ENCODE measurements at regions not wholly inside any gene's neighbourhood (a gene's known extent, or its start where the extent isn't known, plus 50 kb on each side); places are given as distances from the start of the nearest gene placed in this dataset.

DNA sequence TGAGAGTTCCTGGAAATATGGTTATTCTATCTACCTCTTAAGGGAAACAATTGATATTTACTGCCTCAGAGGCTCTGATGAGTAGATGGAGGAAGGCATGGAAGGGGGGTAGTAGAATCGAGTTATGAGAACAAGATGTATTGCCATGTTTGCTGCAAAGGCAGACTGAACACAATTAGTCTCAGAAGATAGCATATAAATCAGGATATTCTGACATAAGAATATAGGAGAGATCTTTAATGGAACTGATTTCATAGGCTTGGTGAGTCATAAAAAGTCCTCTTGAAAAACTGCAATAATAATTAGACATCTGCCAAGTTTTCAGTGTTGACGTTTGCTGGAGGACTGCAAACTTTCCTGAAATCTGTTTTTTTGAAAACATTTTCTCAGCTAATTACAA, 636.1 kb downstream of the TMTC2 start:
- Histone ChIP-seq H4K20me1 (replicated peaks in 1 of 2; ENCODE audit: control insufficient read depth in 1 of 2, insufficient read depth in 2 of 2, low read length in 2 of 2) (no peaks in the 10 kb centered on the region), H2BK12ac (ENCODE audit: low read depth, low read length) (no peak overlapping the region), H3K56ac (replicated peaks; ENCODE audit: insufficient read length, low read depth, low read length) (no peak overlapping the region), H3K27me3 (replicated peaks in 1 of 4; ENCODE audit: control insufficient read depth in 3 of 4, extremely low read depth in 1 of 4, insufficient read depth in 3 of 4, low read length in 3 of 4) (no peaks in the 10 kb centered on the region), H4K8ac (ENCODE audit: extremely low read depth, insufficient read depth, low read length) (no peak overlapping the region), H3K14ac (ENCODE audit: insufficient read length) (no peak overlapping the region), H2AK5ac (ENCODE audit: low read depth, low read length) (no peak overlapping the region), H2BK15ac (ENCODE audit: low read length) (no peak overlapping the region), H2BK20ac (ENCODE audit: low read length) (no peak overlapping the region), H3K36me3 (ENCODE audit: control insufficient read depth in 2 of 4, insufficient read depth in 4 of 4, low read length in 3 of 4) (no peaks in the 10 kb centered on the region), H3K18ac (ENCODE audit: extremely low read depth, low read length) (no peak overlapping the region), H4K91ac (replicated peaks; ENCODE audit: insufficient read length, low read length) (no peak overlapping the region), H3K9me3 (ENCODE audit: insufficient read depth in 2 of 2, low read depth in 1 of 2, low read length in 1 of 2) (no peaks in the 10 kb centered on the region), H3K4me1 (replicated peaks in 1 of 4; ENCODE audit: control insufficient read depth in 3 of 4, insufficient read depth in 4 of 4, low read length in 3 of 4) (no peaks in the 10 kb centered on the region), H2BK120ac (replicated peaks; ENCODE audit: low read depth, low read length) (no peak overlapping the region), H3K23me2 (ENCODE audit: low read depth, low read length) (no peaks in the 10 kb centered on the region), H2BK5ac (ENCODE audit: low read depth, low read length) (no peak overlapping the region), H4K5ac (ENCODE audit: insufficient read length, low read depth, low read length) (no peak overlapping the region), H3K4me3 (ENCODE audit: extremely low read depth in 1 of 4, insufficient read depth in 2 of 4, low read depth in 3 of 4, low read length in 4 of 4) (no peak overlapping the region), H3K27ac (ENCODE audit: low read depth, low read length) (no peak overlapping the region), H3K9ac (replicated peaks in 1 of 4; ENCODE audit: extremely low read depth in 1 of 4, low read depth in 3 of 4, low read length in 3 of 4) (no peak overlapping the region), H3K23ac (ENCODE audit: insufficient read length) (no peak overlapping the region), H2AFZ (ENCODE audit: low read length) (no peak overlapping the region), H3K79me1 (ENCODE audit: low read depth, low read length) (no peaks in the 10 kb centered on the region), H3K79me2 (ENCODE audit: control insufficient read depth in 1 of 2, insufficient read depth in 2 of 2, low read length in 2 of 2) (no peaks in the 10 kb centered on the region), H3K4me2 (ENCODE audit: insufficient read depth in 1 of 2, low read depth in 2 of 2, low read length in 2 of 2) (no peak overlapping the region), H3K4ac (replicated peaks; ENCODE audit: insufficient read length, low read depth, low read length) (no peak overlapping the region)
- ChIA-PET CTCF (ENCODE audit: partially characterized antibody) (no interaction called here), POLR2A (ENCODE audit: partially characterized antibody) (no interaction called here)
- no peak for DNase-seq (ENCODE audit: low read depth in 1 of 2, low spot score in 2 of 2)
- WGBS, 2 experiments (ENCODE audit: extremely low coverage in 1 of 2, insufficient coverage in 1 of 2, insufficient read length in 1 of 2, insufficient replicate concordance in 2 of 2, low coverage in 1 of 2, low lambda C conversion rate in 2 of 2, missing lambda C conversion rate in 1 of 2), result 88% methylated on average over 2 of the region's 2 CpGs; no CpG with 5 or more reads in 1 of the 2 experiments
- no peak for FAIRE-seq
- TF ChIP-seq HDAC6 (IDR thresholded peaks at IDR 0.05; ENCODE audit: low read depth, low read length), result no peak
- no peak for TF ChIP-seq NRF1 (IDR thresholded peaks at IDR 0.05; ENCODE audit: low read depth, low read length)
- TF ChIP-seq PHF8 (conservative IDR thresholded peaks at IDR 0.05; ENCODE audit: low read depth, low read length), result no peak
- no peak for TF ChIP-seq BACH1 (IDR thresholded peaks at IDR 0.05; ENCODE audit: low read length)
- TF ChIP-seq KDM1A (IDR thresholded peaks at IDR 0.05; ENCODE audit: borderline replicate concordance, low read length), result no peak
- no peak for TF ChIP-seq SIN3A (conservative IDR thresholded peaks at IDR 0.05 in 1 of 2, IDR thresholded peaks at IDR 0.05 in 1 of 2; ENCODE audit: low read depth in 1 of 2, low read length in 2 of 2)
- no peak for TF ChIP-seq CTBP2 (IDR thresholded peaks at IDR 0.05; ENCODE audit: borderline replicate concordance, insufficient read depth, insufficient read length, low read length)
- no peak for TF ChIP-seq SP2 (IDR thresholded peaks at IDR 0.05; ENCODE audit: low read length)
- TF ChIP-seq, protein P1, sequence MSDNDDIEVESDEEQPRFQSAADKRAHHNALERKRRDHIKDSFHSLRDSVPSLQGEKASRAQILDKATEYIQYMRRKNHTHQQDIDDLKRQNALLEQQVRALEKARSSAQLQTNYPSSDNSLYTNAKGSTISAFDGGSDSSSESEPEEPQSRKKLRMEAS (IDR thresholded peaks at IDR 0.05), result no peak
- TF ChIP-seq, protein P2, sequence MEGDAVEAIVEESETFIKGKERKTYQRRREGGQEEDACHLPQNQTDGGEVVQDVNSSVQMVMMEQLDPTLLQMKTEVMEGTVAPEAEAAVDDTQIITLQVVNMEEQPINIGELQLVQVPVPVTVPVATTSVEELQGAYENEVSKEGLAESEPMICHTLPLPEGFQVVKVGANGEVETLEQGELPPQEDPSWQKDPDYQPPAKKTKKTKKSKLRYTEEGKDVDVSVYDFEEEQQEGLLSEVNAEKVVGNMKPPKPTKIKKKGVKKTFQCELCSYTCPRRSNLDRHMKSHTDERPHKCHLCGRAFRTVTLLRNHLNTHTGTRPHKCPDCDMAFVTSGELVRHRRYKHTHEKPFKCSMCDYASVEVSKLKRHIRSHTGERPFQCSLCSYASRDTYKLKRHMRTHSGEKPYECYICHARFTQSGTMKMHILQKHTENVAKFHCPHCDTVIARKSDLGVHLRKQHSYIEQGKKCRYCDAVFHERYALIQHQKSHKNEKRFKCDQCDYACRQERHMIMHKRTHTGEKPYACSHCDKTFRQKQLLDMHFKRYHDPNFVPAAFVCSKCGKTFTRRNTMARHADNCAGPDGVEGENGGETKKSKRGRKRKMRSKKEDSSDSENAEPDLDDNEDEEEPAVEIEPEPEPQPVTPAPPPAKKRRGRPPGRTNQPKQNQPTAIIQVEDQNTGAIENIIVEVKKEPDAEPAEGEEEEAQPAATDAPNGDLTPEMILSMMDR (IDR thresholded peaks at IDR 0.05; ENCODE audit: control extremely low read depth in 1 of 3, insufficient read depth in 1 of 3, low read depth in 1 of 3, low read length in 3 of 3), result no peak
- TF ChIP-seq EP300 (IDR thresholded peaks at IDR 0.05; ENCODE audit: borderline replicate concordance in 1 of 2, low read depth in 2 of 2, low read length in 2 of 2), result no peak

Measured in H1 (cell line).